ENCODE measurements at regions not wholly inside any gene's neighbourhood (a gene's known extent, or its start where the extent isn't known, plus 50 kb on each side); places are given as distances from the start of the nearest gene placed in this dataset.

DNA sequence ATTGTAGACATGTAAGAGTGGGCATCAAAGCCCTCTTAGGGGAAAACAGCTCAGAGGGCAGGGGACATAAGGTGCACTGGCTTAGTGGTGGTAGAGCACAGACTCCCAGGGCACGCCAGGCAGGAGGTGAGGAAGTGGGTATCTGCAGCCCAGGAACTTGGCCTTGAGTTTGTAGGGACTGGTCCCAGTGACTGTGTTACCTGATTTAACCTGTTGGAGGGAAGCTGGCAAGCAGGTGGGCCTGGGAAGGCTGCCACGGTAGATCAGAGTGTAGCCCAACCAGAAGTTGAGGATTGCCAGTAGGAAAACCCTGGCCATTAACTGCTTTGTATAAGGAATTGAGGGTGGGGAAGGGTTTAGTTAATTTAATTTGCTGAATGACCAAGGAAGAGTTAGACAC is 417.5 kb upstream of the C2CD4B start:
- Histone ChIP-seq H3K27me3 (ENCODE audit: control insufficient read depth, insufficient read depth, low read length) (no peaks in the 10 kb centered on the region), H3K4me1 (ENCODE audit: control insufficient read depth, insufficient read depth, low read length) (peaks cover 2% of the 10 kb centered on the region; the same call in 1 of the 2 replicates), H3K36me3 (ENCODE audit: control insufficient read depth, insufficient read depth, low read length) (no peaks in the 10 kb centered on the region), H3K4me3 (ENCODE audit: low read length) (no peak overlapping the region), H3K9me3 (ENCODE audit: control insufficient read depth, insufficient read depth, low read length) (no peaks in the 10 kb centered on the region), H3K27ac (ENCODE audit: low read length) (no peak overlapping the region)
- WGBS (ENCODE audit: insufficient coverage, insufficient read length): no CpG with 5 or more reads among the region's 2 CpGs
- no peak for DNase-seq (ENCODE audit: low read depth, low spot score)

DNA sequence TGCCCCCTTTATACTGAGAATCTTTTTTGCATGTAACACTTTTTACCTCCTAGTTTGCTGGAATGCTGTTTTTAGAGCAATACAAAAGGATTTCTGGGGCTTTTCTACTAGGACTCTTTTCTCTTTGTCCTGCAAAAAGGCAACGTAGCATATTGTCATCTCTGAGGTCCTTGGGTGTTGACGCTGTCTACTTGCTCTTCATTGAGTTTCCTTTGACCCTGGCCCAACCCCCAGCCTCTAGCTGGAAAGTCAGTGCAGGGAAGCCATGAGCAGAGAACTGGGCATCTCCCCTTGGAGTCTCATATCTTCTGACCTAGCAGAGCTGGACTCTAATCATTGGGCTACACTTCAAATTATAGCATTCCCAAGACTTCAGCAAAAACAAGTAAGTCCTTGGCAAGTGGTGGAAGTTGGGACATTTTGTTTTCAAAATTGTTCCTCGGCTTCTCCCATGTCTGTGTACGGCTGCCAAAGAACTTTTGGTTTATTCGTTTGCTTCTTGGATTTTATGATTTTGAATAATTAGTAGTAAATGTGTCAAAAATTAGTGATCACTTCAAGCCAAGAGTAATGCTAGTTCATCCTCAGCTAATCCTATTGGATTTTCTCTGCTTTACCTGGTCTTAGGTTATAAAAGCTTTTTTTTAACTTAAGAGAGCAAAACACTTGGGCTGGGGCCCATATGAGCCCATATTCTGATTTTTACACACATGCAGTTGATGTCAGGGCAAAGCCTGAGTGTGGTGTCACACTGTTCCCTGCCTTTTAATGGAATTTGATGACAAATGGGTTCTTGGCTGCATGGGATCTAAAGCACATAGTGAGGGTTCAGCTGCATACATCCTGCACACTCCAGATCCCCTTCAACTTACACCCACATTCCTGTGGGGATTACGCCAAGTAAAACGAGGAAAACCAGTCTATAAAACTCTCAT is 419.5 kb upstream of the C2CD4B start:
- Histone ChIP-seq H3K4me1 (ENCODE audit: control insufficient read depth, insufficient read depth, low read length) (peaks cover 2% of the 10 kb centered on the region; the same call in 1 of the 2 replicates), H3K36me3 (ENCODE audit: control insufficient read depth, insufficient read depth, low read length) (no peaks in the 10 kb centered on the region), H3K27me3 (ENCODE audit: control insufficient read depth, insufficient read depth, low read length) (no peaks in the 10 kb centered on the region), H3K27ac (ENCODE audit: low read length) (no peak overlapping the region), H3K9me3 (ENCODE audit: control insufficient read depth, insufficient read depth, low read length) (no peaks in the 10 kb centered on the region), H3K4me3 (ENCODE audit: low read length) (no peak overlapping the region)
- DNase-seq (ENCODE audit: low read depth, low spot score): no peak
- WGBS (ENCODE audit: insufficient coverage, insufficient read length): no CpG with 5 or more reads among the region's 7 CpGs

DNA sequence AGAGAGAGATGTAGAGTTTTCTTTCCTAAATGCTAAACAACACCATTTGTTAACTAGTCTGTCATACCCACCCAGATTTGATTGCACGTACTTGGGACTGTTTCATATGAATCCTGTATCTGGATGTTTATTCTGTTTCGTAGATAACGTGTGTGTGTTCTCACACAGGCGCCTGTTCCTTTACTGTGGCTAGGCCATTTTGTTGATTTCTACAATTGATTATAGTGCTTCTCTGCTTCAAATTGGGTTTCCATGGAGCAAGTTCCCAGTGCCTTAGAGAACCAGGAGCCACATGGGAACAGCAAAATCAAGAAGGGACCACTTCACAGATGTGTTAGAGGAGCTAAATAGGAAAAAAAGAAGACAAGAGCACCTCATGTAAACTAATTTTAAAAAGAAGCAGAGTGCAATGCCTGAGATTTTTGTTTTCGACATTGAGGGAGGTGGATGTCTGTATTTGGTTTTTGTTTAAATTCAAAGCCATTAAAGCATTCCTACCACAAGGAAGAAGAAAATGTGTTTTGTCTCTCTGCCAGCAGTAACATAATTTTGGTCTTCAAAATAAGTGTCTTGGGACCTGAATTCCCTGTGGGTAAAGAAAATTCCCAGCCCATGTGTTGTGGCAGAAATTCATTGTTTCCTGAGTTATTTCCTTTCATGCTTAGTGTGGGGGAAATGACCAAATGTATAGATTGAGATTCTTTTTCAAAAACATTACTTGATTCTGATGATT is 424.0 kb upstream of the C2CD4B start:
- no peak overlapping the region for H3K27ac ChIP-seq (ENCODE audit: low read length)
- H3K4me3 ChIP-seq (ENCODE audit: low read length): no peak overlapping the region
- WGBS (ENCODE audit: insufficient coverage, insufficient read length): no CpG with 5 or more reads among the region's 5 CpGs
- no peaks in the 10 kb centered on the region for H3K27me3 ChIP-seq (ENCODE audit: control insufficient read depth, insufficient read depth, low read length)
- no peak for DNase-seq (ENCODE audit: low read depth, low spot score)
- peaks cover 2% of the 10 kb centered on the region; the same call in 1 of the 2 replicates for H3K4me1 ChIP-seq (ENCODE audit: control insufficient read depth, insufficient read depth, low read length)
- no peaks in the 10 kb centered on the region for H3K9me3 ChIP-seq (ENCODE audit: control insufficient read depth, insufficient read depth, low read length)
- no peaks in the 10 kb centered on the region for H3K36me3 ChIP-seq (ENCODE audit: control insufficient read depth, insufficient read depth, low read length)

DNA sequence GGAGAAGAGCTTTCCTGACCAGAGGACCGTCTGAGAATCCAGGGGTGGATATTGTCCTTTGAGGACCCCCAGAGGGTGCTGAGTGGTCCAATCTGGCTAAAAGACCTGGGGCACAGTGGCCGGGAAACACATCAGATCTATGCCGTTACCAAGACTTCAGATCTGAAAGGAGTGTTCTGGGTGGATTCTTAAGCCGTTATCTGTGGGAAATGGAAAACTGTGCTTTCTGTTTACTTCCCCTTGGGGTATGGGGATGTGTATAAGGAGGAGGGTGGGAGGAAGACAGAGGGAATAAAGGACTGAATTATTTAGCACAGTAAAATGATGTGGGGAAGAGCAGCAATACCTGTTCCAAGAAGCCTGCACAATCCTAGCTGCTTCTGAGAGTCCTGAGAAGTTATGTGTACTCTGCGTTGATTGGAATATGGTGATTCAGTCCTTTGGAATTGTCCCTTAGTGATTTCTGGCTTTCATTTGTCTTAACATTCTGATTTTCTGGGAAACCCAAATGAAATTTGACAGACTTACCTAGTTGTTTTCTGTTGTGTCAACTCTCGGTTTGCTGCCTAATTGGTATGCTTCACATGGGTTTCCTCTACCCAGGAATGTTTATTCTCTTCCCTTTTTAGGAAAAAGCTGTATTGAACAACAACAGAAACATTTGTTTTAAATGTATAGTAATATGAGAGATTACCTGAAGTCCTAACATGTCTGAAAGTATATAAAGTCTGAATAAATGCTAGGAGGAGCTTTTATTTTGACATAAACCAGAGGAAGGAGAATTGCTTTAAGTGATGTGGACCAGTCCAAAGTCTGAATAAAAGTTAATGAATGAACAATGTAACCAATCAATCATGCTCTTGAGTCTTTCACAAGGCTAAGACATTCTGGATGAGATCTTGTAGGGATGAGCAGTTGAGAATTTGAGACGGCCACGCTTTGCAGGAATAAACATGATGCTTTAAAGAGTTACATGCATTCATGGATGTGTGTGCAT is 427.1 kb upstream of the C2CD4B start:
- no peak for DNase-seq (ENCODE audit: low read depth, low spot score)
- no peaks in the 10 kb centered on the region for H3K4me1 ChIP-seq (ENCODE audit: control insufficient read depth, insufficient read depth, low read length)
- no peak overlapping the region for H3K4me3 ChIP-seq (ENCODE audit: low read length)
- no CpG with 5 or more reads among the region's 8 CpGs for WGBS (ENCODE audit: insufficient coverage, insufficient read length)
- no peak overlapping the region for H3K27ac ChIP-seq (ENCODE audit: low read length)
- H3K27me3 ChIP-seq (ENCODE audit: control insufficient read depth, insufficient read depth, low read length): no peaks in the 10 kb centered on the region
- no peaks in the 10 kb centered on the region for H3K36me3 ChIP-seq (ENCODE audit: control insufficient read depth, insufficient read depth, low read length)
- H3K9me3 ChIP-seq (ENCODE audit: control insufficient read depth, insufficient read depth, low read length): no peaks in the 10 kb centered on the region

DNA sequence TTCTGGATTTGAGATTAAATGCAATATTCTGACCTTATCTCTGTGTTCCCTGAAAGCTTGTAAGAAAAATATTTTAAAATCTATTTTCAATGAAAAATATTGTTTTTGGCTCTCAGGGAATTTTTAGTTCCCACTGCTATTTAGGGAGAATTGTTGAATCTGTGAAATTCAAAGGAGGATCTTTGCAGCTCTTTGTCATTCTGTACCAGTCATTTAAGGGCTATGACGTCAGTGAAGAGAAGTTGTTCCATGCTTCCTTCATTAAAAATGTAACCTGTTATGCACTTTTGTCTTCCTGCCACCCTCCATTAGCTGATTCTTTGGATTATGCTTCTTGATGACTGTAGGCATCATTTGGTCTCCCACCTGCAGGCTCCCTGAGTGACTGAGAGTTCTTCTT is 427.8 kb upstream of the C2CD4B start:
- WGBS (ENCODE audit: insufficient coverage, insufficient read length): no CpG with 5 or more reads among the region's 1 CpG
- Histone ChIP-seq H3K4me1 (ENCODE audit: control insufficient read depth, insufficient read depth, low read length) (no peaks in the 10 kb centered on the region), H3K27me3 (ENCODE audit: control insufficient read depth, insufficient read depth, low read length) (no peaks in the 10 kb centered on the region), H3K9me3 (ENCODE audit: control insufficient read depth, insufficient read depth, low read length) (no peaks in the 10 kb centered on the region), H3K27ac (ENCODE audit: low read length) (no peak overlapping the region), H3K4me3 (ENCODE audit: low read length) (no peak overlapping the region), H3K36me3 (ENCODE audit: control insufficient read depth, insufficient read depth, low read length) (no peaks in the 10 kb centered on the region)
- no peak for DNase-seq (ENCODE audit: low read depth, low spot score)

DNA sequence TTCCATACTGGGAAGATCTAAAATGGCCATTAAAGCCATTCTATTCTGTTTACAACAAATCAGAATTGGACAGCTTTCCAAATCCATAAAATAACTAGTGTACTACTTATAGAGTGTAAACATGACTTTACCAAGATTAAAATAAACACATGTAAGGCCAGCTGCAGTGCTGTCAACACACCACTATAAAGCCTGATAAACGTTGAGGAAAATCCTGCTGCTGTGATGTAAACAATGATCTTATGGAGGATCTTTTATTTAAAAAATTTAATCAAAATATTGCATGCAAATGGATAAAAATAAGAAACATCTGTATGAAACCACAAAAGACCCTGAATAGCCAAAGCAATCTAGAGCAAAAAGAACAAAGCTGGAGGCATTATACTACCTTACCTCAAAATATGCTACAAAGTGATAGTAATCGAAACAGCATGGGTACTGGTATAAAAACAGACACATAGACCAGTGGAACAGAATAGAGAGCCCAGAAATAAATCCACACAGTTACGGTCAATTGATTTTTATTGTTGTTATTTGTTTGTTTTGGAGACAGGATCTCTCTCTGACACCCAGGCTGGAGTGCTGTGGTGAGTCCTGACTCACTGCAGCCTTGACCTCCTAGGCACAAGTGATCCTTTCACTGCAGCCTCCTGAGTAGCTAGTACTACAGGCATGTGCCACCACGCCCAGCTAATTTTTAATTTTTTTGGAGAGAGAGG is 428.8 kb upstream of the C2CD4B start:
- Histone ChIP-seq H3K36me3 (ENCODE audit: control insufficient read depth, insufficient read depth, low read length) (no peaks in the 10 kb centered on the region), H3K9me3 (ENCODE audit: control insufficient read depth, insufficient read depth, low read length) (no peaks in the 10 kb centered on the region), H3K27me3 (ENCODE audit: control insufficient read depth, insufficient read depth, low read length) (no peaks in the 10 kb centered on the region), H3K4me1 (ENCODE audit: control insufficient read depth, insufficient read depth, low read length) (no peaks in the 10 kb centered on the region), H3K4me3 (ENCODE audit: low read length) (no peak overlapping the region), H3K27ac (ENCODE audit: low read length) (no peak overlapping the region)
- no CpG with 5 or more reads among the region's 4 CpGs for WGBS (ENCODE audit: insufficient coverage, insufficient read length)
- no peak for DNase-seq (ENCODE audit: low read depth, low spot score)

DNA sequence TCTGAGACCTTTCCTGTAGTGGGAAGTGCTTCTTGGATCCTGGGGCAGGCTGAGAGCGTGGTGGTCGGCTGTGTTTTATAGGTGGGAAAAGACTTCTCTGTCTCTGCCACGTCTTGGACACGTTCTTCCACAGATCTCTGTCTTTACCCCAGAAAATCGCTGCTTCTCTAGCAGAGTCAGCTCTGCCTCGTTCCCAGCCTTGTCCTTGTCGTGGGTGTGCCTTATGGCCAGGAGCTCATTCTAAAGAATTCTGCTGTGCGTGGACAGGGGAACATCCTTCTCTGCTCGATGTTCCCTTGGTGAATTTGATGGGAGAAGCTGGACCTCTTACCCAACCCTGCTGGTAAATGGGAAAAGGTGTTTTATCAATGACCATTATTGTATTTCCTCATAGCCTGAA is 433.1 kb upstream of the C2CD4B start:
- H3K27me3 ChIP-seq (ENCODE audit: control insufficient read depth, insufficient read depth, low read length): no peaks in the 10 kb centered on the region
- H3K4me3 ChIP-seq (ENCODE audit: low read length): no peak overlapping the region
- no peak for DNase-seq (ENCODE audit: low read depth, low spot score)
- no peaks in the 10 kb centered on the region for H3K36me3 ChIP-seq (ENCODE audit: control insufficient read depth, insufficient read depth, low read length)
- no peak overlapping the region for H3K27ac ChIP-seq (ENCODE audit: low read length)
- H3K9me3 ChIP-seq (ENCODE audit: control insufficient read depth, insufficient read depth, low read length): no peaks in the 10 kb centered on the region
- no peaks in the 10 kb centered on the region for H3K4me1 ChIP-seq (ENCODE audit: control insufficient read depth, insufficient read depth, low read length)
- no CpG with 5 or more reads among the region's 9 CpGs for WGBS (ENCODE audit: insufficient coverage, insufficient read length)

DNA sequence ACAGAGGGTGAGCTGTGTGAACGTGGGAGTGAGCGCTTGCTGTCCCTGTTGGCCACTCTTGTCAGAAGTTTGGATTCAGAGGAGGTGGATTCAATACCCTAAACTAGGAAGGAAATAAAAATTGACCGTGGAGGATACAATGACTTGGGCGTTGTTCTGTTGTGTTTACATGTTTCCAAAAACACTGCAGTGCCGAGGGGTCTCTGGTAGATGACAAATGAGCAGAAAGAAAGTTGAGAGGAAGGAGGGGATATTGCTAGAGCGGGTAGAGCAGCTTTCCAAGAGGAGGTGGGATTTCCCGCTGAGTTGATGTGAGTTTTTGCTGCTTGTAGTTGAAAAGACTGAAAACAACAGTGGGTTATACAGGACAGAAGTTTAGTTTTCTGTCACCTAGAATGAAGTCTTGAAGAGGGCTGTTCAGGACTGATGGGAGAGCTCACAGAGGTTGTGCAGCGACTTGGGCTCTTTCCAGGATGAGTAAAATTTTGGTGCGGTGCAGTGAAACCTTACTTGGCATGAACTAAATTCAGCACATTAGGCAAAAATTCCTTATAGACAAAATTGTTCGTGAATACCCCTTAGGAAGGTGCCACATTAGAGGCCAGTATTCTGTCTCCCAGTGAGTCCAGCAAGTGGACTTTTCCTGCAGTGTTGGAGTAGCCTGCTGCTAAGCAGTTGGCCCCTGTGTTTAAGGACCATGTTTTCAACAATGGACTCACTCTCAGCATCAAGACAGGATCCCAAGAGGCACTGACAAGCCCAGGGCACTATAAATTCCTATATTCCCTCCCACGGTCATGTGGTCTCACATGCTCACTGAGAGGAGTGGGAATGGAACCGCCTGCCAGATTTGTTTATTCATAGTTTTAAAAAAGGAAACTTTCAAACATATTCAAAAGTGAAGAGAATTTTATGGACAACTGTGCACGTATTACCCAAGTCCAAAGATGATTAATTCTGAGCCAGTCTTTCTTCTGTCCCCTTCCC is 435.0 kb upstream of the C2CD4B start:
- Histone ChIP-seq H3K36me3 (ENCODE audit: control insufficient read depth, insufficient read depth, low read length) (no peaks in the 10 kb centered on the region), H3K9me3 (ENCODE audit: control insufficient read depth, insufficient read depth, low read length) (no peaks in the 10 kb centered on the region), H3K4me3 (ENCODE audit: low read length) (no peak overlapping the region), H3K27ac (ENCODE audit: low read length) (no peak overlapping the region), H3K27me3 (ENCODE audit: control insufficient read depth, insufficient read depth, low read length) (no peaks in the 10 kb centered on the region), H3K4me1 (ENCODE audit: control insufficient read depth, insufficient read depth, low read length) (no peaks in the 10 kb centered on the region)
- DNase-seq (ENCODE audit: low read depth, low spot score): no peak
- WGBS (ENCODE audit: insufficient coverage, insufficient read length): no CpG with 5 or more reads among the region's 13 CpGs
